GM23248 (cell line): ENCODE measurements at regions not wholly inside any gene's neighbourhood (a gene's known extent, or its start where the extent isn't known, plus 50 kb on each side); places are given as distances from the start of the nearest gene placed in this dataset.

Source experiments
- EZH2 ChIP-seq: fragments of 200-600 bp; sonication (generic); IDR thresholded peaks from 2 replicates; pipeline ENCODE4 v1.6.1; 2018; ENCODE audit warnings: antibody characterized with exemption, mild to moderate bottlenecking; ENCODE audit not compliant: insufficient read depth, poor library complexity, severe bottlenecking
- EZH2phosphoT487 ChIP-seq: fragments of 200-600 bp; sonication (generic); IDR thresholded peaks from 2 replicates; pipeline ENCODE4 v1.6.1; 2018; ENCODE audit warnings: antibody characterized with exemption, moderate library complexity, mild to moderate bottlenecking, low read depth; ENCODE audit not compliant: insufficient read depth

- TF ChIP-seq EZH2 (no peak), EZH2phosphoT487 (no peak)
These were observed 239.0 kb upstream of the PODXL start for GRCh38 chr7:131795400-131795799.
